NCI-H2227 (cell line): ENCODE measurements at regions not wholly inside any gene's neighbourhood (a gene's known extent, or its start where the extent isn't known, plus 50 kb on each side); places are given as distances from the start of the nearest gene placed in this dataset.
"Not testable (repeated sequence)": the region's sequence is repeated elsewhere in the genome, so short reads cannot be mapped to it uniquely, and the experiment has no call there.

ENCODE experiments used
- DNase-seq: peaks from one replicate; lab custom pipeline; 2025; ENCODE audit not compliant: unreplicated experiment; lab: John Stamatoyannopoulos, UW

- DNase-seq, result no peak
These were observed 181.7 kb downstream of the C9orf50 start for GRCh38 chr9:129439242-129439641.

- no peak for DNase-seq
These were observed 183.1 kb downstream of the C9orf50 start for GRCh38 chr9:129437626-129438323.

GRCh38 chr9:129436751-129437625 is 183.9 kb downstream of the C9orf50 start:
- DNase-seq, result peak; percentile 68

- DNase-seq, result no peak
These were observed 184.7 kb downstream of the C9orf50 start for GRCh38 chr9:129435988-129436717.

- DNase-seq, result no peak
These were observed 185.6 kb downstream of the C9orf50 start for GRCh38 chr9:129435291-129435690.

- DNase-seq, result no peak
These were observed 186.7 kb downstream of the C9orf50 start for GRCh38 chr9:129434187-129434586.

GRCh38 chr9:129432297-129433154 is 188.4 kb downstream of the C9orf50 start:
- no peak for DNase-seq

- no peak for DNase-seq
These were observed 189.8 kb downstream of the C9orf50 start for GRCh38 chr9:129430940-129431643.

GRCh38 chr9:129428864-129429577 is 191.9 kb downstream of the C9orf50 start:
- DNase-seq, result no peak

GRCh38 chr9:129427149-129427548 is 193.8 kb downstream of the C9orf50 start:
- no peak for DNase-seq

- DNase-seq, result not testable (repeated sequence)
These were observed 197.1 kb downstream of the C9orf50 start for GRCh38 chr9:129423755-129424154.

- DNase-seq, result no peak
These were observed 197.7 kb downstream of the C9orf50 start for GRCh38 chr9:129423216-129423615.

- no peak for DNase-seq
These were observed 198.1 kb downstream of the C9orf50 start for GRCh38 chr9:129422843-129423192.

- DNase-seq, result no peak
These were observed 198.7 kb downstream of the C9orf50 start for GRCh38 chr9:129422032-129422842.

- no peak for DNase-seq
These were observed 199.5 kb downstream of the C9orf50 start for GRCh38 chr9:129421371-129421770.

GRCh38 chr9:129420721-129421120 is 200.2 kb downstream of the C9orf50 start:
- DNase-seq, result no peak

- DNase-seq, result no peak
These were observed 201.5 kb downstream of the C9orf50 start for GRCh38 chr9:129419382-129419899.

GRCh38 chr9:129418451-129418850 is 202.4 kb downstream of the C9orf50 start:
- DNase-seq, result no peak
